Heart right ventricle (tissue), 16 donors: ENCODE measurements at regions not wholly inside any gene's neighbourhood (a gene's known extent, or its start where the extent isn't known, plus 50 kb on each side); places are given as distances from the start of the nearest gene placed in this dataset.

ENCODE experiments used
- ATAC-seq, 8 donors: fragments of 200-7000 bp; cut with Tn5 transposase; one replicate each; pipeline ENCODE4 v1.9.1; 2020; ENCODE audit warnings: mild to moderate bottlenecking in 8 of 8, moderate library complexity in 8 of 8, moderate number of reproducible peaks in 1 of 8
- DNase-seq, 2 donors: peaks; one replicate each; pipeline ENCODE4 v3.0.0-alpha.2; 2020
- H3K27ac ChIP-seq, 10 donors: fragments of 200-600 bp; sonication (generic) in 2 of 10; one replicate each; pipeline versions ENCODE4 v1.5.0 to v1.8.0; 2020 to 2022; ENCODE audit warnings: mild to moderate bottlenecking in 3 of 10
- H3K27me3 ChIP-seq, 7 donors: fragments of 200-600 bp; one replicate each; pipeline ENCODE4 v1.8.0; 2021 to 2022; ENCODE audit warnings: mild to moderate bottlenecking in 2 of 7
- H3K36me3 ChIP-seq, 9 donors: fragments of 200-600 bp; sonication (generic) in 1 of 9; one replicate each; pipeline versions ENCODE4 v1.5.0 to v1.8.0; 2020 to 2022; ENCODE audit warnings: mild to moderate bottlenecking in 2 of 9
- H3K4me1 ChIP-seq, 9 donors: fragments of 200-600 bp; sonication (generic) in 1 of 9; one replicate each; pipeline versions ENCODE4 v1.5.0 to v1.8.0; 2020 to 2022; ENCODE audit warnings: mild to moderate bottlenecking in 4 of 9
- H3K4me3 ChIP-seq, 10 donors: fragments of 200-600 bp; sonication (generic) in 2 of 10; one replicate each; pipeline versions ENCODE4 v1.5.0 to v1.8.0; 2020 to 2022; ENCODE audit warnings: mild to moderate bottlenecking in 7 of 10, moderate library complexity in 2 of 10
- H3K9me3 ChIP-seq, 11 donors: fragments of 200-600 bp in 10 of 11; sonication (generic) in 2 of 11; one replicate each; pipeline versions ENCODE4 v1.5.0 to v1.8.0; 2013 to 2022; ENCODE audit warnings: mild to moderate bottlenecking in 2 of 11, control low read depth in 1 of 11, moderate library complexity in 1 of 11
- WGBS, 2 donors: extraction: QIAGEN DNeasy Blood & Tissue Kit; methylation state at CpG; one replicate each; pipeline ENCODE4 v1.1.7; 2013; ENCODE audit warnings: inconsistent platforms in 1 of 2; 5-methylcytosine and 5-hydroxymethylcytosine counted together
- intact Hi-C, 10 donors: fragments of 100-400 bp; cut with DNase I; formaldehyde crosslinking; loops; one replicate each; pipeline versions ENCODE4 v1.11.1 to v1.14.2; 2022
- TF ChIP-seq, protein P1 (sequence below), 9 donors: fragments of 200-600 bp; sonication (generic) in 2 of 9; IDR thresholded peaks; one replicate each; pipeline versions ENCODE4 v1.5.0 to v1.8.0; 2021 to 2022; ENCODE audit warnings: antibody characterized with exemption in 9 of 9, mild to moderate bottlenecking in 5 of 9, moderate library complexity in 1 of 9
- donor health status: Arrhythmogenic right ventricular cardiomyopathy.
- donor health status: ischemic (EF 13 %, LVEDD 7.1; RV severe dilation, severe dysfunction).
- donor health status: healthy with polysubstance abuse.
- donor health status: DM: no; HTN: yes; CAD: no.
- donor health status: DM: no; HTN: no; CAD: no.
- donor health status: ischemic (EF 25% LVEDD 6.9; RV normal size, moderate dysfunction).
- donor health status: ischemic (EF 25% LVEDD 5.7; RV mildly dilated, moderate dysfunction).
- donor health status: healthy.
- donor health status: DM: yes; HTN: yes; CAD: no.
- donor health status: Ischemic cardiomyopathy.
- donor health status: ischemic (EF 35%, LVEDD 5.7; RV mildly dilated, moderate dysfunction).
- donor health status: nonischemic (EF 11% LVEDD 7.7; RV severe dilation, severe dysfunction).
- donor health status: DM: yes; HTN: yes; CAD: no.
- donor health status: PGD.
- donor health status: ischemic (EF 29% LVEDD 5.4; RV normal size, mild dysfunction).
- donor health status: nonischemic (EF 23%, LVEDD 6.1; RV moderate dilation, normal function).

DNA sequence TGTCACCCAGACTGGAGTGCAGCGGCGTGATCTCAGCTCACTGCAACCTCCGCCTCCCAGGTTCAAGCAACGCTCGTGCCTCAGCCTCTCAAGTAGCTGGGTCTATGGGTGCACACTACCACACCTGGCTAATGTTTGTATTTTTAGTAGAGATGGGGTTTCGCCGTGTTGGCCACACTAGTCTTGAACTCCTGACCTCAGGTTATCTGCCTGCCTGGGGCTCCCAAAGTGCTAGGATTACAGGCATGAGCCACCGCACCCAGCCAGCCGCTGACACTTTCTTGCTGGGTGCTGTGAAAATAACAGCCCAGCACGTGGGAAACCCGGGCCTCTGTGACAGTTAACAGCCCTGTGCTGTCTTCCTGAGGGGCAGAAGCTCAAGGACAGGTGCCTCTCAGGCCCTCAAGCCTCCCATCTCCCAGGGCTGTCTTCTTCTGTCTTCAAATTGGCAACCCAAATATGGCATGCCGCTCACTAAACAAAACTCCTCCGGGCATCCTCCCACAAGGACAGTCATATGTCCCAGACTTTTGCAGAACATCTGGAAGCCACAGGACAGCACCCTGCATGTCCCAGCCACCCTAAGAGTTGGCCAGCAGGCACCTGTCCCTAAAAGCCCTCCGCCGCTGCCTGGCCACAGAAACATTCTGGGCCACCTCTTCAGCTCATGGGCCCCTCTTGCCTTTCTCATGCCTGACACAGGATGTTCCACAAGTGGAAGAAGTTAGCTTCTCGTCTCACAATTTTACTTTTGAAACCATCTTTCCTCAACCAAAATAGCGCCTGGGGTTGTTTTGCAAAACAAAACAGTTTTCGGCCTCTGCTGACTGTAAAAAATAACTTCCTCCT is 233.6 kb downstream of the SYK start:
- H3K9me3 ChIP-seq, result no peaks in the 10 kb centered on the region
- intact Hi-C loops, result loop anchor here in 8 of 10 donors (2.0 to 10.0 kb wide), 11 partner anchors 118 to 690 kb away; no protein-coding TSS in a partner anchor
- no peak overlapping the region for H3K4me3 ChIP-seq
- H3K4me1 ChIP-seq, result peaks cover 6 to 20% (median 15%) of the 10 kb centered on the region in 9 donors
- H3K27ac ChIP-seq, result no peak overlapping the region
- 80 to 82% methylated on average over 18 of the region's 18 CpGs for WGBS, 2 donors
- ATAC-seq (no peak), DNase-seq (no peak)
- peaks cover 0 to 16% (median 0%) of the 10 kb centered on the region in 7 donors for H3K27me3 ChIP-seq
- TF ChIP-seq, protein P1, sequence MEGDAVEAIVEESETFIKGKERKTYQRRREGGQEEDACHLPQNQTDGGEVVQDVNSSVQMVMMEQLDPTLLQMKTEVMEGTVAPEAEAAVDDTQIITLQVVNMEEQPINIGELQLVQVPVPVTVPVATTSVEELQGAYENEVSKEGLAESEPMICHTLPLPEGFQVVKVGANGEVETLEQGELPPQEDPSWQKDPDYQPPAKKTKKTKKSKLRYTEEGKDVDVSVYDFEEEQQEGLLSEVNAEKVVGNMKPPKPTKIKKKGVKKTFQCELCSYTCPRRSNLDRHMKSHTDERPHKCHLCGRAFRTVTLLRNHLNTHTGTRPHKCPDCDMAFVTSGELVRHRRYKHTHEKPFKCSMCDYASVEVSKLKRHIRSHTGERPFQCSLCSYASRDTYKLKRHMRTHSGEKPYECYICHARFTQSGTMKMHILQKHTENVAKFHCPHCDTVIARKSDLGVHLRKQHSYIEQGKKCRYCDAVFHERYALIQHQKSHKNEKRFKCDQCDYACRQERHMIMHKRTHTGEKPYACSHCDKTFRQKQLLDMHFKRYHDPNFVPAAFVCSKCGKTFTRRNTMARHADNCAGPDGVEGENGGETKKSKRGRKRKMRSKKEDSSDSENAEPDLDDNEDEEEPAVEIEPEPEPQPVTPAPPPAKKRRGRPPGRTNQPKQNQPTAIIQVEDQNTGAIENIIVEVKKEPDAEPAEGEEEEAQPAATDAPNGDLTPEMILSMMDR (IDR thresholded peaks at IDR 0.05), result no peak
- H3K36me3 ChIP-seq, result no peaks in the 10 kb centered on the region

DNA sequence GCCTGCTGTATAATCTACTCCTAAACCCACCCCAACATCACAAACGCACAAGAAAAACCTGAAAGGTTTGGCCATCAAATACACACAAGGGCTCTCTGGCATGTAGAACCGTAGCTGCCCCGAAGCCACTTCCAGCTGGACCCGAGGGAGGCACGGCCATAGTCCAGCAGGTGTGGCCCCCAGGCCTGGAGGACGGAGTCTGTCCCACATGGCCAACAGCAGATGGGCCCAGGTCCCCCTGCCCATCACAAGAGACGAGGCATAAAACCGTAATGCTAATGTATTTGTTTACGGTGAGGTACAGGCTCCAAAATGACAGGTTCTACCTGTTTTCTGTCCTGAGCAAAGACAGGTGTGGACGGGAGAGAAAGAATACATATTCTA is 234.2 kb downstream of the SYK start:
- Histone ChIP-seq H3K27ac (no peak overlapping the region), H3K9me3 (no peaks in the 10 kb centered on the region), H3K4me3 (no peak overlapping the region), H3K27me3 (peaks cover 0 to 16% (median 0%) of the 10 kb centered on the region in 7 donors), H3K4me1 (peaks cover 6 to 20% (median 15%) of the 10 kb centered on the region in 9 donors), H3K36me3 (no peaks in the 10 kb centered on the region)
- intact Hi-C loops, result loop anchor here in 9 of 10 donors (2.0 to 10.0 kb wide), 12 partner anchors 119 to 689 kb away; no protein-coding TSS in a partner anchor
- DNase-seq, result no peak
- no peak for ATAC-seq
- whole genome bisulfite sequencing, 2 donors, result 90 to 91% methylated on average over 10 of the region's 10 CpGs
- TF ChIP-seq, protein P1 (IDR thresholded peaks at IDR 0.05), result no peak

DNA sequence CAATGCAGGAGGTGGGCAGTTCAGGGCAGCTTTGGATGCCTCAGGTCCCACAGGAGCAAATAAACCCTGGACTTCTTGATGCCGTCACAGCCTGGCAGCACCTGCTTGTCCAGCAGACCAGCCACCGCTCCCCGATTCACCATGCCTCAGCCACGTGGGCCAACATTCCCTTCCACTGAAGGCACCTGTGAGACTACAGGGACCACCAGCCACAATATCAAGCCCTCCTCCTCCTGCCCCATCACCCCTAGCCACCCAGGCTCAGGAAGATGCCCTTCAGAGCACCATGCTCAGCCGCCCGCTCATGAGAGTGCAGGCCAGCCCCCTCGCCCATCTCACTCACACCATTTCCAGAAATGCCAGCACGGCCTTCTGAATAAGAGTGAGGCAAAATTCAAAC is 234.7 kb downstream of the SYK start:
- WGBS, 2 donors, result 91 to 93% methylated on average over 8 of the region's 8 CpGs
- intact Hi-C loops, result loop anchor here in 9 of 10 donors (2.0 to 10.0 kb wide), 12 partner anchors 119 to 688 kb away; no protein-coding TSS in a partner anchor
- no peak for DNase-seq

More for the DNA sequence above, 234.7 kb downstream of the SYK start:
- TF ChIP-seq, protein P1 (IDR thresholded peaks at IDR 0.05), result no peak
- ATAC-seq, result no peak
- H3K4me3 ChIP-seq, result no peak overlapping the region
- peaks cover 6 to 20% (median 15%) of the 10 kb centered on the region in 9 donors for H3K4me1 ChIP-seq
- no peaks in the 10 kb centered on the region for H3K36me3 ChIP-seq
- H3K27me3 ChIP-seq, result peaks cover 0 to 16% (median 0%) of the 10 kb centered on the region in 7 donors
- no peaks in the 10 kb centered on the region for H3K9me3 ChIP-seq
- no peak overlapping the region for H3K27ac ChIP-seq
